Stimulated activated CD4-positive, alpha-beta T cell treated with anti-CD3 and anti-CD28 coated beads, Interleukin-12 subunit alpha, Interleukin-12 subunit beta, amount 100 ng/mL, for 4 hours (primary cell): ENCODE measurements at regions not wholly inside any gene's neighbourhood (a gene's known extent, or its start where the extent isn't known, plus 50 kb on each side); places are given as distances from the start of the nearest gene placed in this dataset.

Source experiments
- DNase-seq: peaks from one replicate; pipeline ENCODE4 v3.0.0-alpha.2; 2020

- DNase-seq: no peak
These were observed 461.7 kb upstream of the TENM4 start for GRCh38 chr11:79902493-79902892.

- no peak for DNase-seq
These were observed 457.1 kb upstream of the TENM4 start for GRCh38 chr11:79897896-79898295.

GRCh38 chr11:79896258-79896657, 455.4 kb upstream of the TENM4 start:
- no peak for DNase-seq

GRCh38 chr11:79894111-79894510, 453.3 kb upstream of the TENM4 start:
- DNase-seq: no peak

DNA sequence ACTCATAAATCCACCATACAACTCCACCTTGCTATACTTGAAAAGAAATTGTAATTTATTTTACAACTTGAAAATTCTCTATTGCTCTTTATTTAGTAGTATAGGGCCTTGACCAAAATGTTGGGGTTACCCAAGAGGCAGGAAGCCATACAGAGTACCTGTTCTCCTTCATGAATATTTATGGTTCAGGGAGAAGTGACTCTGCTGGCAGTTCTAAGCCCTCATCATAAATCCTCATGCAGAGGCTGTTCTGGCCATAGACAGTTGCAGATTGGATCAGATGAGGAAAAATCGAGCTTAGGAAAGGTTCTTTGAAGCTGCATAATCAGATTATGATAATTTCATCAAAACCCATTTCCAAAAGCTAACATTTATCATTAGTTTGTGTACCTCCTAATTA, 449.4 kb upstream of the TENM4 start:
- DNase-seq: no peak

GRCh38 chr11:79864882-79865281, 424.1 kb upstream of the TENM4 start:
- DNase-seq: no peak

- DNase-seq: no peak
These were observed 419.5 kb upstream of the TENM4 start for GRCh38 chr11:79860336-79860735.

DNA sequence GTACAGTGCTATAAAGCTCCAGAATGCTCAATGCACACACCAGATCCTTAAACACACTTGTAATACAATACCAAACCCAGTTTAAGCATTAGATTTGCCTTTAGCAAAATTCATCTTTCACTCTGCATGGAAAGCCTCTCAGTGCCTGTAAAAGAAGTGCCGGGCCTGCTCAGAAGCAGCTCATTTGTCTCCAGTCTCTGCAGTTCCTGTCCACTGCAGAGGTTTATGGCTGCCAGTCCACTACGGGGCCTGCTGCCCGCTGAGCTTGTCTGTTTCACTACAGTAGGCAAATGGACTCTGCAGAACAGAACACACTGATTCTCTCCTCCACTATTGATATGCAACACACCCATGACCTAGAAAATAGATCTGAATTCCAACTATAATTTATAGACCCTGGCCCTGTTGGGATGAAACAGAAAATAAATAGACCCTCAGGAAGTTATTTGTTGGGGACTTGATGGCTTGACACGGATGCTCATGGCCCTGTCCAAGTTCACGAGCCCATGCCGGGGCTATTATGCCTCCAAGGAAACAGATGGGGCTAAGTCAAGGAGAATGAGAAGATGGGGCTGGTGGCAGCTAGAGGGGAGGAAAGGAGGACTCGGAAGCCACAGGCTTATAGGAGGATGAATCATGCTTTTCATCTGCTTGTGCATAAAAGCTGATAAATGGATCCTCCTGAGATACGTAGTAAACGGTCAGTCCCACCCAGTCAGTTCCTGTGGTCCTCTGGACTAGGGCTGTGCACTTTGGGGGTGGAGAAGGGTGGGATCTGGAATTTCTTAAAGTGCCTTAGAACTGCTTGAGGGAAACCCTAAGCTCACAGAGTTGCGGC, 416.8 kb upstream of the TENM4 start:
- no peak for DNase-seq

GRCh38 chr11:79852176-79852575, 411.3 kb upstream of the TENM4 start:
- no peak for DNase-seq

- no peak for DNase-seq
These were observed 404.3 kb upstream of the TENM4 start for GRCh38 chr11:79845002-79845709.

DNA sequence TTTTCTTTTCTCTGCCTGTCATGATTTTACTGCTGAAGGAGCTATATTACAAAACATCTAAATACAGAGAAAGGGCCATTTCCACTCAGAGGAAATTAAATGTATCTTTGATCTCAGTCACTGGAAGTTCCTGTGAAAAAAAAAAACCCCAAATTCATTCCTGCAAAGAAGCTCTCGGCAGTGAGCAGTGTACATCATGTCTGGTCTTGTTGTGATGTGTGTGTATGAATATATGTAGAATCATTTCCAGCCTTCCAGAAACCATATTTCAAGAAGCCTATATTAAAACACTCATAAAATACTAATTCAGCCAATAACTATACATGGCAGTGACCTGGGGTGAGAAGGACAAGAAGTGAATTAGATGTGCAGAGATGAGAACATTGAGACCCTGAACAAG, 393.2 kb upstream of the TENM4 start:
- DNase-seq: no peak

DNA sequence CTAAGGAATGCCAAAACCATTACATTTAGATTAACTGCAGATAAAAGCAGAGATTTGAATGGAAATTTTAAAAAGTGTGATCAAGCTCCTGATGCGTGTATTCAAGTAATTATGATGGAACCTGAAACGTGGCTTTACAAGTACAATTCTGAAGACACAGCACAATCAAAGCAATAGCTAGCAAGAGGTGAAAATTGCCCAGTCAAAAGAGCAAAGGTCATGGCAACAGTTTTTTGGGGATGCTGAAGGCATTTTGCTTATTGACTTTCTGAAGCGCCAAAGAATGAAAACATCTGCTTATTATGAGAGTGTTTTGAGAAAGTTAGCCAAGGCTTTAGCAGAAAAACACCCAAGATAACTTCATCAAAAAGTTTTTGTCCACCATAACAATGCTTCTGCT, 389.6 kb upstream of the TENM4 start:
- DNase-seq: no peak

- DNase-seq: no peak
These were observed 389.1 kb upstream of the TENM4 start for GRCh38 chr11:79829891-79830290.

- no peak for DNase-seq
These were observed 381.9 kb upstream of the TENM4 start for GRCh38 chr11:79822766-79823165.

GRCh38 chr11:79813551-79813950, 372.7 kb upstream of the TENM4 start:
- DNase-seq: no peak

- DNase-seq: no peak
These were observed 368.7 kb upstream of the TENM4 start for GRCh38 chr11:79809487-79809886.

GRCh38 chr11:79807506-79807905, 366.7 kb upstream of the TENM4 start:
- DNase-seq: no peak

DNA sequence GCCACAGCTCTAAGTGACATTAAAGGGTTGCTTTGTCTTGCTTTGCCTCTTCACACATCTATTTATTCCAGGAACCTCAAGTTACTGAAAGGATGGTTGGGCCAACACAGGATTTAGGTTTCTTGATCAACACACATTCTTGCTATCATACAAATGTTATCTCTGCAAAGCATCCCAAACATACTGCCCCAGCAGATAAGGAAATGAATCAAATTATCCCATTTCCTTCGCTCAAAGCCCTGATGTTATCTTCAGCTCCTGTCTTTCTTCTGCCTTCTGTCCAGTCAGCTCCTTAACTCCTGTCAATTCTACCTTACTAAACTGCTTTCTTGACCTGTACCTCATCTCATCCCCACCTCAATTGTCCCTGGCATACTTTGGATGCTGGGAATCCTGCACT, 355.9 kb upstream of the TENM4 start:
- no peak for DNase-seq

DNA sequence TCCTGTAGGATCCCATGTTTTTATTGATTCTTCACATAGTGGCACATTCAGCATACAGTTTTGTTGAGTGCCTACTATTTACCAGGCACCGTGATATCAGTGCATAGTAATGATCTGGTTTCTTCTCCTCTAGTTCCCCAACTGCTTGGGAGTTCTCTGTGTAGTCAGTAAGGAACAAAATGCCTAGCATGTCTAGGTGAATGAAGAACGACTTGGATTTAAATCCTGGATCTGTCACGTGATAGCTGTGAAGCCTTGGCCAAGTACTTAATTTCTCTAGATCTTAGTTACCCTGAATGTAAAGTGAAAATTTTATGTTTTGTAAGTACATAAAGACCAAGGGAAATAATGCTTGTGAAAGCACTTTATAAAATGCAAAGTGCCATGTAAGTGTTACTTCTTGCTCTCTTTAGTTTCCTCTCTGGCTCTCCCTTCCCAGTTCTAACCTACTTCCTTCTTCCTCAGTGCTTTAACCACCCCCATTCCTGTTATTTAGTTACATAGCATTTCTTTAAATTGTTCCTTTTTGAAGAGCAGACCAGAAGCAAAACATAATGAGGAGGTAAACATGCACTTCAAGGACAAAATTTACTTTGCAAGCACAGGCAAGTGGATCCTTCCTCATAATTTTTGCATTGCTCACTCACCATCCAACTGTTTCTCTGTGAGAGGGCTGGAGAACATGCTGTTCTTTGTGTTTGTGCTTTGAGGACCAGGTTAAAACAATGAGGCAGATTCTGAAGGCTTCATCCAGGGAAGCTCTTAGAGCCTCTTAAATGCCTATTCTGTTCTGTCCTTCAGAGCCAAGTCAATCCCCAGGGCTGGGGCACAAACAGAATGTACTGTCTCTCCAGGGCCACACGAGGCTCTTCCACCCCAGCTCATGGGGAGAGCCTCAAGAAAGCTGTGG, 353.9 kb upstream of the TENM4 start:
- DNase-seq: no peak

DNA sequence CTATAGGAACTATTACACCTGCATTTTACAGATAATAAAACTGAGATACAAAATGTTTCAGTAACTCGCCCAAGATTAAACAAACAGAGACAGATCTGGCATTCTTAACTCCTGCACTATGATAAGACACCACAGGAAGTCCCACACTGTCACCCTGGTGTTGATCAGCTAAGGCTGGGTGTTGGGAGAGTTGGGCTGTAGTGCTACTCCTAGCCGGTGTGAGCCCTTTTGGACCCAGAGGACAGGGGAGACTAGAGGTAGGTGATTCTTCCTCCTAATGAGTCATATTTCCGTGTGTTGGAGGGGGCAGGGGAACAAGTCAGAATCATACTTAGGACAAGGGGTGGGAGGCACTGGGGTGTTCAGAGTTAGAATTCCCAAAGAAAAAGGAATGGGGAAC, 353.2 kb upstream of the TENM4 start:
- DNase-seq: no peak

GRCh38 chr11:79786961-79787360, 346.1 kb upstream of the TENM4 start:
- DNase-seq: no peak

DNA sequence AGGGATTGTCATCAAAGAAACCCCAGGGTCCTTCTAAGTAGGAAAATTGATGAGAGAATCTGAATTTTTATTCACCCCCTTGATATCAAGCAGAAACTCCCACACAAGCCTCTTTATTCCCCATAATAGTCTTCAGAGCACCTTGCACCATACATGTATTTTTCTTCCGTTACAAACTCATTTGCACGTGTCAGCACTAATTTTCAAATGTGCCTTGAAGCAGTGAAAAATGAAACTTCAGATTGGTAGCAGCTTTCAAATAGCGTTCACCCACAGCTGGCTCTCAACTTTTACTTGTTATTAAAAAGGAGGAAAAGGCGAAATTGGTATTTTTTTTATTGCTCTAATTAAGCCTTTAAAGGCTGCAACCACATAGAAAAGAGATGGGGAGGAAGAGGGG, 343.0 kb upstream of the TENM4 start:
- no peak for DNase-seq

DNA sequence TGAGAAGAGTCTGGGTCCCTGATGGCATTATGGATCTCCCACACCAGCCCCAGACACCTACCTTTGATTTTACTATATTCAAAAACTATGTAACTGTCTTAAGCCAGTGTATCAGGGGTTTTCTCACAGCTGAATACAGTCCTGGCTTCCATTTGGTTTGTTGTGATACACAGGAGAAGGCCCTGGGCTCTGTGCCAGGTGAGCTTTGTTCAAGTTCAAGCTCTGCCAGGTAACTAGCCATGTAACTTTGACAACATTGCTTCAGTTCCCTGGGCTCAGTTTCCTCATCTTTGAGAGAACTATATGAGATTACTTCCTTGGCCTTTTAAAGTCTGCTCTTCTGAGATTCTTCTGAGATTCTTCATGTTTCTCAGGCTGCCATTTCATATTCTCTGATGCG, 327.5 kb upstream of the TENM4 start:
- no peak for DNase-seq
